Kidney glomerular epithelial cell (primary cell): ENCODE measurements at regions not wholly inside any gene's neighbourhood (a gene's known extent, or its start where the extent isn't known, plus 50 kb on each side); places are given as distances from the start of the nearest gene placed in this dataset.
A peak's percentile ranks its signal among the peaks of the same experiment; 100 is the strongest.

Experiments used
- DNase-seq: peaks from one replicate; lab custom pipeline; 2025; lab: John Stamatoyannopoulos, UW

DNA sequence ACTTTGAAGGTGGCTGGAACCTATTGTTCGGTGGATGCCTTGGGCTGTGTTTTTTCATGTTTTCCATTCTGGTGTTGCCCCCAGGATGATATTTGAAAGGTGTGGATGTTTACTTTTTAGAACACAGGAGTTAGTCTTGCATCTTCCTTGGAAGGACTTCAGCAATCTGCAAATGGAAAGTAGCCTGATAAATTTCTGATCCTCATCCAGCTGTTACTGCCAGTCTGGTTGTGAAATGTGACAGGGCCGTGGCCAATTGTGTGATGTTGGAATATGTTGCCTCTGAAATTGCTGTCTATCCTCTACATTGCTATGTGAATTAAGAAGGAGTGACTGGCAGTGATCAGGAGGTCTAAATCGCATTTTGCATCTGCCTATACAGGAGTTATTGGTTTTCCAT, 382.5 kb upstream of the C2CD4B start:
- no peak for DNase-seq

GRCh38 chr15:62549345-62549970, 384.4 kb upstream of the C2CD4B start:
- peak; percentile 2 for DNase-seq

DNA sequence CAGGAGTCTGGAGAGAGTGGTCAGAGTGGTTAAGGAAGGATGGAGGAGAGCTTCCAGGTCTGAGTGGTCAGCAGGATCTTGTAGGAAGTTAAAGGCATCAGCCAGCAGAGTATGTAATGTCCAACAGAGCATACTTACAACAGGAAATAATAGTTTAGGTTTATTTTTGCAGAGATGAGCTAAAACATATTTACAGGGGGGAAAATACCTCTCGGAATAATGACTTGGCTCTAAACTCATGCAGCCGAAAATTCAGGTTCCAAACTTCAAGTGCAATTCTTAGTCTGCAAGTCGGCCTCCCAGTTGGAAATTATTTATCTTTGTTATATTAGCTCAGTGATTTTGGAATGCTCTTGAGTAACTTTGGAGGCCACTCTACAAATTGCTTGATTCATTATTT, 385.0 kb upstream of the C2CD4B start:
- DNase-seq: no peak

DNA sequence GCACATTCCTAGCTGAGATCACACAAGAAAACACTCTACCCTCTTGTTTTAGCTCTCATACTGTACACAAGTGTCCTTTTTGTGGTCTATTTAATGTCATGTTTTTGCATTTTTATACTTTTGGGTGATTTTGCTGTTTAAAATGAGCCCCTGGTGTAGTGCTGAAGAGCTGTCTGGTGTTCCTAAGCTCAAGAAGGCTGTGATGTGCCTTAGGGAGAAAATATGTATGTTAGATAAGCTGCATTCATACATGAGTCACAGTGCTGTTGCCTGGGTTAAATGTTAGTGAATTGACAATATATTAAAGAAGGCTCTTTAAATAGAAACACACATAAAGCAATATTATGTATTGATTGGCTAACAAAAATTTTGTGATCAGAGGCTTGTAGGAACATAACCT, 387.4 kb upstream of the C2CD4B start:
- no peak for DNase-seq

DNA sequence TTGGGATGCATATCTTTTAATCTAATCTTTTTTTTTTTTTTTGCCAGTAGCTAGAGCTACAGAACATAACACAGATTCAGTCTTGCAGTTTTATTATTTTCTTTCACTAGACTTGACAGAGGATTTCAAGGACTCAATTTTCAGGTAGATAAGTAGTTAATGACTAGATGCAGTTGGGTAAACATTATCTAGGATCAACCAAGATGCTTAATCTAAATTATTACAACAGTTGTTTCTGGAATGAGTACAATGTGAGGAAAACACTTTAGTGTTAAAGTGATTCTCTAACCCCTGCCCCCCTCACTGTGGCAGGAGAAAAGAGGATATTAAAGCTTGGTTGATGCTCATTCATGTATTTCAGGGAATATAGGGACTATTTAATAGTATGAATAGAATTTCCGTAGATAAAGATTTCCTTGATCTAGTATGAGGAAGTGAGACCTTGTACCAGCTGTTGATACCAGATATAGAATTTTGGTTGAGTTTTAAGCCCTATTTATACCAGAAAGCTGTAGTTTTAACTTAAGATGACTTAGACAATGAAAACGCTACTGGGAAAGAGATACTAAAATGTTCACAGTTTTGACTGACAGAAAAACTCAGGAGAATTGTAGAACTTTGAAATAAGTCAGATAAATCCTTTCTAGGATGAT, 389.0 kb upstream of the C2CD4B start:
- DNase-seq: no peak

DNA sequence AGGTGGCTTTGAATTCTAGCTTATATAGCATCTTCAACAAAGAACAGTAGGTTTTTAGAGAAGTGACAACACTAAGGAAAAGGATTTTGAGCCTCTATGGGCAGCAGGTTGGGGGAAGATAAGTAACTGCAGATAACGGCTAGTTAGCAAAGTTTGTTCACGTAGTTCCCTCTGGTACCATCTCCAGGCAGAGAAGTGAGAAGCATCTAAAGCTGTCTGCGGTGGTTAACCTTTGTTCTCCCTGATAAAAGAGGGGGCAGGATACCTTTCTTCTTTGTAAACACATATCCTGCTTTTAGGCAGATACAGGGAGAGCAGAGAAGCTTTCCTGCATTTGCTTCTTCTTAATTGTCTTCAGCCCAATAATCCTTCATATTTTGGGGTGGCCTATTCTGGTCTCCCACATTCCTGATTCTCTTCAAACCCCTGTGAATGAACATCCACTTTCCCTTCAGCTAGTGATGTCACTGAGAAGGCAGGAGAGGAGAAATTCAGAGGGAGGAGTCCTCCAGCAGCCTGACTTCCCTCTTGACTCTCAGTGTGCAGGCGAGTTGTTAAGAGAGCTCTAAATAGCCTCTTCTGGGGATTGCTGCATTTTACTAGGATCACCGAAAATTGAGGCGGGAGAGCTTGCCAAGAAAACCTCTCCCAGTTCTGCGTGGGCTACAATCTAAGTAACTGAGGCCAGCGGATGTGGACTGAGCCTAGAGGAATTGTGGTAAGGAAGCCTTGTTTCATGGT, 393.7 kb upstream of the C2CD4B start:
- no peak for DNase-seq

DNA sequence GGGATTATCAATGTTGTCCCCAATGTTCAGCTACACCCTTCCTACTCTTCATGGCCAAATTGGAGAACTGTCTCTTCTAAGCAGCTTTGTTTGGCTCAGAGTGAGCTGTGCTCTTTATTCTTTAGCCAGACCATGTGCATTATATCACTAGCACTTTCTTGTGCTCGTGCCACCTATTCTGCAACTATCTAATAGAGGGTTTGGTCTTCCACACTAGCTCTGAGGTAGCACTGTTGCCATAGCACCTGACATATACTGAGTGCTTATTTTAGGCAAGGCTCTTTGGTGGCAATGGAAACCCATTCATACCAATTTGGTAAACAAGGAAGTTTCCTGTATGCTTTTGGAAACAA, 394.3 kb upstream of the C2CD4B start:
- DNase-seq: no peak

DNA sequence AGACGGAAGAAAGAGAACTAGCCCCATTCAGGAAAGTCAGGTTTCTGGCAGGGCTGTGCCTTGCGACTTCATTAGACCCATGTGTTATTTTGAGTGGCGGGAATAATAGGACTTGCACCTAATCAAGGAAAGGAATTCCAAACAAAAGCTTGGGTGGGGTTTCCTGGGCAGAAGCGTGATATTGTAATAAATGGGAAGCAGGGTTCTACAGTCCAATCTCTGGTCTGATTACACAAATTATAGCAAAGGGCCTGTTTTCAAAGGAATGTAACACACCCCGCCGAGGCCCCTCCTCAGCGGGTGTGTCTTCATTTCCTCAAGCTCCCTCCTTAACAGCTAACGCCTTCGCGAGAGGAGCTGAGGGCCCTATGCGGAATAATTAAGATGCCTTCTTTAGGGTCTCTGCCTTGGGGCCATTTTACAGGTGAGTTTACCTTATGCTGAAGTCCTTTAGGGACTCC, 396.0 kb upstream of the C2CD4B start:
- DNase-seq: no peak

- DNase-seq: no peak
Observed at GRCh38 chr15:62561571-62561970, 396.5 kb upstream of the C2CD4B start.

GRCh38 chr15:62564886-62565633, 400.0 kb upstream of the C2CD4B start:
- DNase-seq: no peak

DNA sequence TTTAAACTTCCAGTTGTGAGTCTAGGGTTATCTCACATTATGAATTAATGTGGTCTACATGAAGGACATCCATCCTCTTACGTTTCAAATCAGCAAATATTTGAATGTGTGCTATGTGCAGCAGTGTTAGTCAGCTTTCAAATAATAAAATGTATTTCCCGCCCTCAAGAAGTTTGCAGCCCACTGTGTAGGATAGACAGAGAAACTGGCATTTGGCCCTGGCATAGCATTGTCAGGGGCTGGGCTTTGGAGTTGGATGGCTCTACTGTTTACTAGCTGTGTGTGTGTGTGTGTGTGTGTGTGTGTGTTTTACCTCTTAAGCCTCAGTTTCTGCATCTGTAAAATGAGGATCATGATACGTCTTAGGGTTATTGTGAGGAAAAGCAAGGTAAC, 400.5 kb upstream of the C2CD4B start:
- DNase-seq: no peak

GRCh38 chr15:62566248-62566647, 401.2 kb upstream of the C2CD4B start:
- DNase-seq: no peak

DNA sequence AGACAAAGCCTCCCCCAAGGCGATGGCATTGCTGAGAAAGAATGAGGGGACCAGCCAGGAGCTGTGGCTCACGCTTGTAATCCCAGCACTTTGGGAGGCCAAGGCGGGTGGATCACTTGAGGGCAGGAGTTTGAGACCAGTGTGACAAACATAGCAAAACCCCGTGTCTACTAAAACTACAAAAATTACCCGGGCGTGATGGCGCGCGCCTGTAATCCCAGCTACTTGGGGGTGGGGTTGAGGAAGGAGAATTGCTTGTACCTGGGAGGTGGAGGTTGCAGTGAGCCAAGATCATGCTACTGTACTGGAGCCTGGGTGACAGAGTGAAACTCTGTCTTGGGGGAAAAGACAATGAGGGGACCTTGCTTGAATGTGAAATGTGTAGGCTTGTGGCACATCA, 402.4 kb upstream of the C2CD4B start:
- no peak for DNase-seq

DNA sequence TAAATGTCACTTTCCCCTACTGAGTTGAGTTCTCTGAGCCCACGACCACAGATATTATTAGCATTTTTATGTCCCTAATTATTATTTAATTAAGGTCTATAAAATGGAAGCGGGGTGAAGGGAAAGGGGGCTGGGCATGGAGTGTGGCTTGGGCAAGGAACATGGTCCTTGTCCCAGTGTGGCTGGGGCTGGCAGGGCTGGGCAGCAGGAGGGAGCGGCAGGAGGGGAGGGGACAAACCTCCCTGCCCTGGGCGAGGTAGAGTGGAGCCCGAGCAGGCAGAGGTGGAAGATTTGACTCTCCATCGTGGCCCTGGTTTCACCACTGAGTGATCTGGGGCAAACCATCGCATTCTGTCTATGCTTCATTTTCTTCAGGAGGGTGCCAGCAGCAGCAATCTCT, 402.9 kb upstream of the C2CD4B start:
- no peak for DNase-seq

GRCh38 chr15:62568702-62569101, 403.6 kb upstream of the C2CD4B start:
- no peak for DNase-seq

GRCh38 chr15:62569460-62570404, 404.6 kb upstream of the C2CD4B start:
- peak; percentile 61 for DNase-seq

GRCh38 chr15:62570405-62570783, 405.3 kb upstream of the C2CD4B start:
- no peak for DNase-seq

DNA sequence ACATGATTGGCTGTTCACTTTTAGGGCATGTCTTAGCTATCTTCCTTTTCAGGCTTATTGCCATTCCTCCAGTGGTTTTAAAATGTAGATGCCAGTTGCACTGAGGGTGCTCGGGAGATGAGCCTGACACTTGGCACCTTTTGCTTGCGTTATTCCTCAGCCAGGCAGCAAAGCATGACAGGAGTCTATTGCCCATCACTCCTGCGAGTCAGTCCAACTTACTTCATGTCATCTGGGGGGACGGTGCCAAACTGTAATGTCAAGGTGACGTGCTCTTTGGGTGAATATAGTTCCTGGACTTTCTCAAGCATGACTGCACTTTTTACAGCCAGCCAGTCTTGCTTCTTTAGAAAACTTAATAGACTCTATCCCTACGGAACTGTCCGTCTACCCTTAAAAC, 406.0 kb upstream of the C2CD4B start:
- no peak for DNase-seq

GRCh38 chr15:62572797-62573196, 407.7 kb upstream of the C2CD4B start:
- DNase-seq: no peak

GRCh38 chr15:62573876-62574275, 408.8 kb upstream of the C2CD4B start:
- no peak for DNase-seq

DNA sequence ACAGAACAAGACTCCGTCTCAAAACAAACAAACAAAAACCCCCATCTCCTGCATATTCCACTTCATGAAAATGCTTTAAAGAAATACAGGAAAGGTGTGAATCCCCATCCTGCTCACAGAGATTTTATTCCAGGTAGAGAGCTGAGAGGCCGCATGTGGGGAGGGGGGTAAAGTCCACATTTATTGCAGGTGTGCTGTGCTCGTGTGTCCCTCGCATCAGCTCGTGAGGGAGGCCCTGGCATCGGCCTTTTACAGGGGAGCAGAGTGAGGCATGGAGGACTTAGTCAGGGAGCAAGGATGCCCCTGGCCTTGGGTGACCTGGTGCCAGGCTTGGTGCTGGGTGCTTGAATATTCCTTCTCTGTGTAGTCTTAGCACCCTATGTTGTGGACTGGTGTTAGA, 413.5 kb upstream of the C2CD4B start:
- no peak for DNase-seq

GRCh38 chr15:62578960-62579359, 413.9 kb upstream of the C2CD4B start:
- no peak for DNase-seq
